Keratinocyte (primary cell): ENCODE measurements at regions not wholly inside any gene's neighbourhood (a gene's known extent, or its start where the extent isn't known, plus 50 kb on each side); places are given as distances from the start of the nearest gene placed in this dataset.

Experiments used
- CTCF ChIP-seq, 3 experiments: IDR thresholded peaks in 1 of 3; conservative IDR thresholded peaks in 1 of 3; optimal IDR thresholded peaks in 1 of 3; 2 replicates in 2 of 3; 3 replicates in 1 of 3; pipeline versions ENCODE3 to v1.5.1; 2011; ENCODE audit warnings: low read length in 3 of 3, mild to moderate bottlenecking in 3 of 3, moderate library complexity in 2 of 3, control low read depth in 1 of 3, inconsistent platforms in 1 of 3; ENCODE audit not compliant: insufficient read depth in 2 of 3; ENCODE audit errors: extremely low read depth in 1 of 3
- EZH2 ChIP-seq: IDR thresholded peaks from one replicate; pipeline ENCODE4 v1.6.1; 2012; ENCODE audit warnings: inconsistent platforms, mild to moderate bottlenecking, low read length, moderate library complexity

GRCh38 chr20:56826306-56826704, 197.2 kb downstream of the TFAP2C start:
- TF ChIP-seq CTCF (optimal IDR thresholded peaks at IDR 0.05 in 1 of 3, IDR thresholded peaks at IDR 0.05 in 1 of 3, conservative IDR thresholded peaks at IDR 0.05 in 1 of 3; ENCODE audit: extremely low read depth in 1 of 3, insufficient read depth in 2 of 3, low read length in 3 of 3) = no peak
- TF ChIP-seq EZH2 = no peak
